ENCODE measurements at regions not wholly inside any gene's neighbourhood (a gene's known extent, or its start where the extent isn't known, plus 50 kb on each side); places are given as distances from the start of the nearest gene placed in this dataset.

- ATAC-seq (ENCODE audit: low FRiP score): no peak
- DNase-seq (ENCODE audit: low spot score): no peak
- TF ChIP-seq CTCF (IDR thresholded peaks at IDR 0.05): no peak
Measured at GRCh38 chr5:2989517-2989916, 238.0 kb upstream of the IRX2 start.

- ATAC-seq (ENCODE audit: low FRiP score): no peak
- TF ChIP-seq CTCF (IDR thresholded peaks at IDR 0.05): no peak
- DNase-seq (ENCODE audit: low spot score): no peak
Measured at GRCh38 chr5:2986301-2986700, 234.8 kb upstream of the IRX2 start.

- ATAC-seq (ENCODE audit: low FRiP score): no peak
- TF ChIP-seq CTCF (IDR thresholded peaks at IDR 0.05): no peak
- no peak for DNase-seq (ENCODE audit: low spot score)
Measured at GRCh38 chr5:2985718-2986117, 234.2 kb upstream of the IRX2 start.

- no peak for TF ChIP-seq CTCF (IDR thresholded peaks at IDR 0.05)
- no peak for ATAC-seq (ENCODE audit: low FRiP score)
- no peak for DNase-seq (ENCODE audit: low spot score)
Measured at GRCh38 chr5:2983583-2984300, 232.3 kb upstream of the IRX2 start.

- no peak for TF ChIP-seq CTCF (IDR thresholded peaks at IDR 0.05)
- ATAC-seq (ENCODE audit: low FRiP score): no peak
- DNase-seq (ENCODE audit: low spot score): no peak
Measured at GRCh38 chr5:2981652-2982051, 230.2 kb upstream of the IRX2 start.

GRCh38 chr5:2981035-2981434 is 229.6 kb upstream of the IRX2 start:
- ATAC-seq (ENCODE audit: low FRiP score): no peak
- no peak for TF ChIP-seq CTCF (IDR thresholded peaks at IDR 0.05)
- no peak for DNase-seq (ENCODE audit: low spot score)

- DNase-seq (ENCODE audit: low spot score) (no peak), ATAC-seq (ENCODE audit: low FRiP score) (no peak)
- TF ChIP-seq CTCF (IDR thresholded peaks at IDR 0.05): no peak
Measured at GRCh38 chr5:2960294-2960693, 208.8 kb upstream of the IRX2 start.
